B cell (primary cell): ENCODE measurements at regions not wholly inside any gene's neighbourhood (a gene's known extent, or its start where the extent isn't known, plus 50 kb on each side); places are given as distances from the start of the nearest gene placed in this dataset.

Source experiments
- ATAC-seq: fragments of 200-7000 bp; cut with Tn5 transposase; one replicate; pipeline ENCODE4 v1.10.0; 2021; ENCODE audit warnings: low read depth, mild to moderate bottlenecking, moderate number of reproducible peaks, moderate library complexity
- CTCF ChIA-PET: fragments of 350-600 bp; sonication (Branson Sonifier 250); formaldehyde crosslinking; loops from one replicate; lab custom pipeline; 2021; ENCODE audit warnings: antibody characterized with exemption, inconsistent platforms; lab: Charles Lee
- POLR2A ChIA-PET: fragments of 350-600 bp; sonication (Branson Sonifier 250); formaldehyde crosslinking; loops from one replicate; lab custom pipeline; 2021; ENCODE audit warnings: antibody characterized with exemption; lab: Charles Lee
- DNase-seq: peaks from one replicate; pipeline ENCODE4 v3.0.0; 2013
- H2AFZ ChIP-seq: 2 replicates; pipeline ENCODE4 v1.6.1; 2012; ENCODE audit warnings: mild to moderate bottlenecking, low read depth, low read length; ENCODE audit not compliant: insufficient read depth, poor library complexity, severe bottlenecking
- H3K27ac ChIP-seq, 2 donors: 1 replicate in 1 of 2; 2 replicates in 1 of 2; pipeline ENCODE4 v1.5.1; 2012 to 2013; ENCODE audit warnings: low read length in 2 of 2, mild to moderate bottlenecking in 2 of 2, moderate library complexity in 1 of 2
- H3K27me3 ChIP-seq, 4 experiments: fragments of 200-600 bp in 1 of 4; sonication (generic) in 1 of 4; replicated peaks in 1 of 4; 1 replicate in 2 of 4; 2 replicates in 2 of 4; pipeline versions ENCODE4 v1.6.1 to v1.7.0; 2013 to 2016; ENCODE audit warnings: low read length in 3 of 4, mild to moderate bottlenecking in 2 of 4, mixed read lengths in 1 of 4, moderate library complexity in 1 of 4; ENCODE audit not compliant: insufficient read depth in 4 of 4, control insufficient read depth in 3 of 4; ENCODE audit errors: control extremely low read depth in 1 of 4
- H3K36me3 ChIP-seq, 2 experiments: replicated peaks in 1 of 2; 1 replicate in 1 of 2; 2 replicates in 1 of 2; pipeline versions ENCODE4 v1.6.1 to v1.7.1; 2013; ENCODE audit warnings: low read length in 1 of 2; ENCODE audit not compliant: insufficient read depth in 2 of 2, control insufficient read depth in 1 of 2; ENCODE audit errors: control extremely low read depth in 1 of 2, extremely low read depth in 1 of 2
- H3K4me1 ChIP-seq, 2 donors: fragments of 200-600 bp in 1 of 2; sonication (generic) in 1 of 2; 1 replicate in 1 of 2; 2 replicates in 1 of 2; pipeline versions ENCODE4 v1.5.1 to v1.6.1; 2013 to 2017; ENCODE audit warnings: low read length in 2 of 2; ENCODE audit not compliant: control insufficient read depth in 2 of 2, insufficient read depth in 2 of 2
- H3K4me2 ChIP-seq: replicated peaks from 2 replicates; pipeline ENCODE3; 2012; ENCODE audit warnings: mild to moderate bottlenecking, low read depth, low read length; ENCODE audit not compliant: poor library complexity, severe bottlenecking
- H3K4me3 ChIP-seq, 5 experiments: fragments of 200-600 bp in 1 of 5; sonication (generic) in 1 of 5; 1 replicate in 3 of 5; 2 replicates in 2 of 5; pipeline versions ENCODE4 v1.5.1 to v1.7.0; 2011 to 2016; ENCODE audit warnings: low read length in 4 of 5, mild to moderate bottlenecking in 4 of 5, low read depth in 2 of 5, control low read depth in 1 of 5, moderate library complexity in 1 of 5; ENCODE audit not compliant: insufficient read depth in 1 of 5; ENCODE audit errors: control extremely low read depth in 1 of 5, extremely low read depth in 1 of 5
- H3K79me2 ChIP-seq: fragments of 200-600 bp; sonication (generic); one replicate; pipeline ENCODE4 v1.6.0; 2016; ENCODE audit warnings: low read length; ENCODE audit not compliant: control insufficient read depth, insufficient read depth
- H3K9ac ChIP-seq: fragments of 200-600 bp; sonication (generic); 2 replicates; pipeline ENCODE4 v1.6.1; 2017; ENCODE audit warnings: mild to moderate bottlenecking, low read length, moderate library complexity
- H3K9me3 ChIP-seq, 3 donors: one replicate each; pipeline versions ENCODE4 v1.6.1 to v1.7.1; 2013; ENCODE audit warnings: low read length in 2 of 3; ENCODE audit not compliant: control insufficient read depth in 2 of 3, insufficient read depth in 1 of 3; ENCODE audit errors: control extremely low read depth in 1 of 3
- H4K20me1 ChIP-seq: 2 replicates; pipeline ENCODE4 v1.6.0; 2012; ENCODE audit warnings: mild to moderate bottlenecking, low read length; ENCODE audit not compliant: insufficient read depth, control insufficient read depth, poor library complexity, severe bottlenecking
- H3K27ac Mint-ChIP-seq: one replicate; pipeline ENCODE4 v1.8.0; 2021; ENCODE audit warnings: mixed read lengths
- H3K27me3 Mint-ChIP-seq: one replicate; pipeline ENCODE4 v1.8.0; 2021; ENCODE audit warnings: mixed read lengths
- H3K4me1 Mint-ChIP-seq: one replicate; pipeline ENCODE4 v1.8.0; 2021; ENCODE audit warnings: mixed read lengths
- H3K4me3 Mint-ChIP-seq: one replicate; pipeline ENCODE4 v1.8.0; 2021; ENCODE audit warnings: mixed read lengths
- H3K9me3 Mint-ChIP-seq: one replicate; pipeline ENCODE4 v1.8.0; 2022; ENCODE audit warnings: mixed read lengths; ENCODE audit not compliant: insufficient read depth
- CTCF ChIP-seq: fragments of 200-600 bp; IDR thresholded peaks from one replicate; pipeline ENCODE4 v1.8.0; 2022; ENCODE audit warnings: antibody characterized with exemption, mild to moderate bottlenecking
- EZH2 ChIP-seq: IDR thresholded peaks from 2 replicates; pipeline ENCODE4 v1.6.1; 2012; ENCODE audit warnings: borderline replicate concordance, low read depth, mild to moderate bottlenecking, moderate library complexity, low read length; ENCODE audit not compliant: insufficient read depth, poor library complexity, severe bottlenecking
- WGBS: methylation state at CpG from one replicate; pipeline ENCODE4 v1.1.5; 2013; ENCODE audit warnings: missing lambda C conversion rate; ENCODE audit not compliant: insufficient coverage; 5-methylcytosine and 5-hydroxymethylcytosine counted together
- intact Hi-C: fragments of 100-400 bp; cut with micrococcal nuclease; formaldehyde crosslinking; loops from one replicate; pipeline ENCODE4 v1.10.0; 2022

- ATAC-seq: no peak
- Histone ChIP-seq H3K79me2 (no peaks in the 10 kb centered on the region), H3K4me3 (no peak overlapping the region), H3K27me3 (no peaks in the 10 kb centered on the region), H4K20me1 (no peaks in the 10 kb centered on the region), H3K4me1 (no peaks in the 10 kb centered on the region), H3K36me3 (no peaks in the 10 kb centered on the region), H3K9me3 (no peaks in the 10 kb centered on the region), H3K9ac (no peak overlapping the region), H3K27ac (no peak overlapping the region), H2AFZ (no peak overlapping the region), H3K4me2 (no peak overlapping the region)
- peaks cover 3% of the 10 kb centered on the region for H3K27me3 Mint-ChIP-seq
- ChIA-PET CTCF (no interaction called here), POLR2A (no interaction called here)
- H3K9me3 Mint-ChIP-seq: no peaks in the 10 kb centered on the region
- intact Hi-C loops: no loop called here
- no peak for DNase-seq
- H3K4me1 Mint-ChIP-seq: no peaks in the 10 kb centered on the region
- no peak overlapping the region for H3K4me3 Mint-ChIP-seq
- TF ChIP-seq EZH2 (no peak), CTCF (no peak)
- WGBS: 22% methylated on average over 1 of the region's 2 CpGs
- no peak overlapping the region for H3K27ac Mint-ChIP-seq
These were observed 368.1 kb downstream of the DTWD2 start for GRCh38 chr5:118620233-118620632.

- Histone ChIP-seq H3K9ac (no peak overlapping the region), H3K4me3 (no peak overlapping the region), H3K27ac (no peak overlapping the region), H3K36me3 (no peaks in the 10 kb centered on the region), H2AFZ (no peak overlapping the region), H3K9me3 (no peaks in the 10 kb centered on the region), H3K4me1 (no peaks in the 10 kb centered on the region), H3K79me2 (no peaks in the 10 kb centered on the region), H3K27me3 (no peaks in the 10 kb centered on the region), H4K20me1 (no peaks in the 10 kb centered on the region), H3K4me2 (no peak overlapping the region)
- H3K4me1 Mint-ChIP-seq: no peaks in the 10 kb centered on the region
- H3K4me3 Mint-ChIP-seq: no peak overlapping the region
- H3K27ac Mint-ChIP-seq: no peak overlapping the region
- no peaks in the 10 kb centered on the region for H3K9me3 Mint-ChIP-seq
- intact Hi-C loops: no loop called here
- TF ChIP-seq EZH2 (no peak), CTCF (no peak)
- peaks cover 3% of the 10 kb centered on the region for H3K27me3 Mint-ChIP-seq
- no CpG with 5 or more reads among the region's 3 CpGs for WGBS
- ChIA-PET CTCF (no interaction called here), POLR2A (no interaction called here)
- no peak for DNase-seq
- ATAC-seq: no peak
These were observed 368.5 kb downstream of the DTWD2 start for GRCh38 chr5:118619823-118620222.
